ENCODE measurements at regions not wholly inside any gene's neighbourhood (a gene's known extent, or its start where the extent isn't known, plus 50 kb on each side); places are given as distances from the start of the nearest gene placed in this dataset.

DNA sequence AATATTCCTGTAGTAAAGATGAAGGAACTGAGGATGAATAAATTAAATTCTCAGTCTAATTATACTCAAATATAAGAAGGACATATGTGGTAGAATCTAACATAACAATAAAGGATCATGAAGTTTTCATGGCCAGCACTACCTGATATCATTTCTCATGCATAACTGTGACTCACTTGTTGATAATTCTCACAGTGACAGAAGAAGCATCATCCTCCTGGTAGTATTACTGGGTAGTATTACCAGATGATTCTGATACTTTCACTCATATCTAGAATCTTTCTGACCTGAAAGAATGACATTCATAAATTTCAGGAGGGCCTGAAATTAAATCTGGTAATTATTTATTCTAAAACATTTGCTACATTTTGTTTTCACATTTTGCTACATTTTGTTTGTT is 1375.0 kb downstream of the EPHA7 start:
- TF ChIP-seq POLR2A (IDR thresholded peaks at IDR 0.05), result no peak
- TF ChIP-seq, protein P1, sequence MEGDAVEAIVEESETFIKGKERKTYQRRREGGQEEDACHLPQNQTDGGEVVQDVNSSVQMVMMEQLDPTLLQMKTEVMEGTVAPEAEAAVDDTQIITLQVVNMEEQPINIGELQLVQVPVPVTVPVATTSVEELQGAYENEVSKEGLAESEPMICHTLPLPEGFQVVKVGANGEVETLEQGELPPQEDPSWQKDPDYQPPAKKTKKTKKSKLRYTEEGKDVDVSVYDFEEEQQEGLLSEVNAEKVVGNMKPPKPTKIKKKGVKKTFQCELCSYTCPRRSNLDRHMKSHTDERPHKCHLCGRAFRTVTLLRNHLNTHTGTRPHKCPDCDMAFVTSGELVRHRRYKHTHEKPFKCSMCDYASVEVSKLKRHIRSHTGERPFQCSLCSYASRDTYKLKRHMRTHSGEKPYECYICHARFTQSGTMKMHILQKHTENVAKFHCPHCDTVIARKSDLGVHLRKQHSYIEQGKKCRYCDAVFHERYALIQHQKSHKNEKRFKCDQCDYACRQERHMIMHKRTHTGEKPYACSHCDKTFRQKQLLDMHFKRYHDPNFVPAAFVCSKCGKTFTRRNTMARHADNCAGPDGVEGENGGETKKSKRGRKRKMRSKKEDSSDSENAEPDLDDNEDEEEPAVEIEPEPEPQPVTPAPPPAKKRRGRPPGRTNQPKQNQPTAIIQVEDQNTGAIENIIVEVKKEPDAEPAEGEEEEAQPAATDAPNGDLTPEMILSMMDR (IDR thresholded peaks at IDR 0.05), result no peak
